ENCODE measurements at regions not wholly inside any gene's neighbourhood (a gene's known extent, or its start where the extent isn't known, plus 50 kb on each side); places are given as distances from the start of the nearest gene placed in this dataset.
A peak's percentile ranks its signal among the peaks of the same experiment; 100 is the strongest.

DNA sequence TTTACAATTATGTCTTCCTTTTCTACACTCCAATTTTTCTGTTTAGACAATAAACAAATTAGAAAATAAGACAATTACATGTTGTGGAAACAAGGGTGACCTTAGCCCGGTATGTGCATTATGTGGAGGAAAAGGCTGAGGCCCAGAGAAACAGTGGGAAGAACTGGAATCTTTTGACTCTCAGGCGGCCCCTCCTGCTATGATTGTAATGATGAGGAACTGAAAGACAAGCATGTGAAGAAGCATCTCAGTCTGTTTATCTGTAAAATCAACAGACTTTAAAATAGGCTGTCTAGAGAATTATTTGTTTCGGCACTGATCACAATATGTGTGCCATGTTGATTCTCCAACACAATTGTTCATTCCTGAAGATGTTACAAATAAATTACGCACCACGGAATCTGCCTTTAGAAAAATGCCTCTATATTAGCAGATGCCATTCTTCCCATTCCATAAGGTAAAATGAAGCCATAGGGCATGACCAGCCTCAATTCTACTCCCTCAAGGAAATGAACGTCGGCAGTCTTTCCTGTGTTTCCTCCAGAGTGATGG is 1201.6 kb upstream of the CITED2 start:
- Mint-ChIP-seq H3K27ac (no peak overlapping the region), H3K4me1 (ENCODE audit: low read depth) (peaks cover 39% of the 10 kb centered on the region), H3K9me3 (peaks cover 22% of the 10 kb centered on the region), H3K36me3 (ENCODE audit: low read depth) (peaks cover 17% of the 10 kb centered on the region), H3K27me3 (ENCODE audit: insufficient read depth) (peaks cover 4% of the 10 kb centered on the region), H3K4me3 (no peak overlapping the region)
- intact Hi-C loops (cut with micrococcal nuclease), result no loop called here
- no peak for DNase-seq (ENCODE audit: low spot score)

DNA sequence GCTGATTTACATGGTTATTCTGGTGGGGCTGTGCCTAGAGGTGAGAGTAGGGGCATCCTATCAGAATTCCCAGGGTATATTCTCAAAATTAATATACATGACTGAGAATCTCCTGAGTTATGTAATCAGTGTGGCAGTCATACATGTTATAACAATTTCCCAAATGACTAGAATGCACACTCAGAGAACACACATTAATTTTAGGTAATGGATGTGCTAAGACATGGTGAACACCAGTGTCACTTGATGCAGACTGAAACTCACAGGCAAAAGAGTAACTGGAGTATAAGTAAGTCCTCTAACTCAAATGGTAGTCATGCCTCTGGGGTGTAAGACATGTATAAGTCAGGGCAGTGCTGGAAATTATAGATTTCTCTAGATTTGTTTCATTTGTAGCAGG is 1198.4 kb upstream of the CITED2 start:
- H3K27ac Mint-ChIP-seq, result peak overlapping the region; percentile 79
- peaks cover 4% of the 10 kb centered on the region for H3K27me3 Mint-ChIP-seq (ENCODE audit: insufficient read depth)
- H3K4me1 Mint-ChIP-seq (ENCODE audit: low read depth), result peaks cover 23% of the 10 kb centered on the region
- no peak for DNase-seq (ENCODE audit: low spot score)
- no peak overlapping the region for H3K4me3 Mint-ChIP-seq
- intact Hi-C loops (cut with micrococcal nuclease), result loop anchor here (1.0 kb wide), 2 partner anchors 8 to 13 kb away; no protein-coding TSS in a partner anchor
- H3K9me3 Mint-ChIP-seq, result peaks cover 8% of the 10 kb centered on the region
- peaks cover 5% of the 10 kb centered on the region for H3K36me3 Mint-ChIP-seq (ENCODE audit: low read depth)

- Mint-ChIP-seq H3K4me1 (ENCODE audit: low read depth) (peaks cover 30% of the 10 kb centered on the region), H3K9me3 (peaks cover 8% of the 10 kb centered on the region), H3K27me3 (ENCODE audit: insufficient read depth) (peaks cover 4% of the 10 kb centered on the region), H3K27ac (peak overlapping the region; percentile 79), H3K36me3 (ENCODE audit: low read depth) (peaks cover 7% of the 10 kb centered on the region), H3K4me3 (peak overlapping the region; percentile 2)
- intact Hi-C loops (cut with micrococcal nuclease), result loop anchor here (1.0 kb wide), 2 partner anchors 9 to 14 kb away; no protein-coding TSS in a partner anchor
- no peak for DNase-seq (ENCODE audit: low spot score)
Observed at GRCh38 chr6:140572129-140572528, 1197.7 kb upstream of the CITED2 start.

GRCh38 chr6:140571145-140571544 is 1196.7 kb upstream of the CITED2 start:
- Mint-ChIP-seq H3K4me3 (no peak overlapping the region), H3K27ac (no peak overlapping the region), H3K36me3 (ENCODE audit: low read depth) (peaks cover 4% of the 10 kb centered on the region), H3K4me1 (ENCODE audit: low read depth) (peaks cover 40% of the 10 kb centered on the region), H3K27me3 (ENCODE audit: insufficient read depth) (no peaks in the 10 kb centered on the region), H3K9me3 (peaks cover 4% of the 10 kb centered on the region)
- DNase-seq (ENCODE audit: low spot score), result no peak
- intact Hi-C loops (cut with micrococcal nuclease), result no loop called here

DNA sequence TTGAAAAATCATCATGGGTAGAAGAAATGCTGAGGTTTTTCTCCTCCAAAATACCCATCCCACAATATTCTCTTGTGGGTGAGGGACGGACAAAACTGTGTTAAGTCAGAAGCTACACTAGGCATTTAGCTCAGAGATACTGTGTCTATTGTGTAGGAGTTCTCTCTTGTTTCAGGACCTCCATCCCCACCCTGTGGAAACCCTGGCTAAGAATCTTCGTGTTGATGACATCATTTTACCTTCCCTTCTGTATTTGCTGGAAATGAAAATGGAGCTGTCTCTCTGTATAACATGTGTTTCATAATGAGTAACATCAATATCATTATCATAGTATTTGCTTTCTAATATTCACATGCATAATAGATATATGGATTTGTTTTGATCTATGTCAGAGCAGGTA is 1193.0 kb upstream of the CITED2 start:
- H3K27ac Mint-ChIP-seq, result peak overlapping the region; percentile 78
- no peaks in the 10 kb centered on the region for H3K9me3 Mint-ChIP-seq
- peaks cover 4% of the 10 kb centered on the region for H3K36me3 Mint-ChIP-seq (ENCODE audit: low read depth)
- DNase-seq (ENCODE audit: low spot score), result no peak
- peak overlapping the region; percentile 44 for H3K4me3 Mint-ChIP-seq
- peaks cover 4% of the 10 kb centered on the region for H3K27me3 Mint-ChIP-seq (ENCODE audit: insufficient read depth)
- H3K4me1 Mint-ChIP-seq (ENCODE audit: low read depth), result peaks cover 29% of the 10 kb centered on the region
- intact Hi-C loops (cut with micrococcal nuclease), result loop anchor here (1.0 kb wide), 1 partner anchor 19 kb away; no protein-coding TSS in a partner anchor

GRCh38 chr6:140566781-140567277 is 1192.4 kb upstream of the CITED2 start:
- peaks cover 4% of the 10 kb centered on the region for H3K36me3 Mint-ChIP-seq (ENCODE audit: low read depth)
- intact Hi-C loops (cut with micrococcal nuclease), result loop anchor here (1.0 kb wide), 1 partner anchor 19 kb away; no protein-coding TSS in a partner anchor
- H3K27me3 Mint-ChIP-seq (ENCODE audit: insufficient read depth), result peaks cover 4% of the 10 kb centered on the region
- no peaks in the 10 kb centered on the region for H3K9me3 Mint-ChIP-seq
- no peak overlapping the region for H3K4me3 Mint-ChIP-seq
- no peak overlapping the region for H3K27ac Mint-ChIP-seq
- DNase-seq (ENCODE audit: low spot score), result no peak
- H3K4me1 Mint-ChIP-seq (ENCODE audit: low read depth), result peaks cover 23% of the 10 kb centered on the region

- peaks cover 4% of the 10 kb centered on the region for H3K27me3 Mint-ChIP-seq (ENCODE audit: insufficient read depth)
- H3K27ac Mint-ChIP-seq, result no peak overlapping the region
Observed at GRCh38 chr6:140563728-140564127, 1189.3 kb upstream of the CITED2 start.

GRCh38 chr6:140561701-140562100 is 1187.3 kb upstream of the CITED2 start:
- Mint-ChIP-seq H3K27me3 (ENCODE audit: insufficient read depth) (peaks cover 4% of the 10 kb centered on the region), H3K36me3 (ENCODE audit: low read depth) (no peaks in the 10 kb centered on the region), H3K4me3 (no peak overlapping the region), H3K27ac (no peak overlapping the region), H3K4me1 (ENCODE audit: low read depth) (peaks cover 6% of the 10 kb centered on the region), H3K9me3 (peaks cover 9% of the 10 kb centered on the region)
- intact Hi-C loops (cut with micrococcal nuclease), result no loop called here
- no peak for DNase-seq (ENCODE audit: low spot score)

More at GRCh38 chr6:140563728-140564127, 1189.3 kb upstream of the CITED2 start:
- Mint-ChIP-seq H3K4me3 (no peak overlapping the region), H3K4me1 (ENCODE audit: low read depth) (peaks cover 18% of the 10 kb centered on the region), H3K36me3 (ENCODE audit: low read depth) (peaks cover 2% of the 10 kb centered on the region), H3K9me3 (no peaks in the 10 kb centered on the region)
- intact Hi-C loops (cut with micrococcal nuclease), result no loop called here
- DNase-seq (ENCODE audit: low spot score), result no peak

DNA sequence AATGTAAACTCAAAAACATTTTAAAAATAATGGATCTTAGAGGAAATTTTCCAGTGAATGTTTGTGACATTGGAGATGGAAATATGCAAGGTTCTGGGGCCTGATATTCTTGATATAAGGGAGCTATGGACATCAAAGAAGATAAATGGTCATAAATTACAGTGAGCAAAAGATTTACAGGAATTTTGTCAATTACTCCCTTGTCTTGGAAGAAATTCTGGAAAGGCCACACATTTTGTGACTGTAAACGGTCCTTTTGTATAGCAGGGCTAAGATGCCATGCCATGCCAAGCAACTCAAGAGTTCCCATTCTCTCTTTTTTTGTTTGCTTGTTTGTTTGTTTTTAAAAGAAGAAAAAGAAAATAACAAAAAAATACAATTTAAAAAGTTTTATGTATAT is 1186.2 kb upstream of the CITED2 start:
- DNase-seq (ENCODE audit: low spot score), result no peak
- intact Hi-C loops (cut with micrococcal nuclease), result no loop called here
- H3K4me3 Mint-ChIP-seq, result no peak overlapping the region
- H3K4me1 Mint-ChIP-seq (ENCODE audit: low read depth), result no peaks in the 10 kb centered on the region
- H3K9me3 Mint-ChIP-seq, result peaks cover 9% of the 10 kb centered on the region
- H3K27ac Mint-ChIP-seq, result no peak overlapping the region
- H3K36me3 Mint-ChIP-seq (ENCODE audit: low read depth), result no peaks in the 10 kb centered on the region
- peaks cover 4% of the 10 kb centered on the region for H3K27me3 Mint-ChIP-seq (ENCODE audit: insufficient read depth)

DNA sequence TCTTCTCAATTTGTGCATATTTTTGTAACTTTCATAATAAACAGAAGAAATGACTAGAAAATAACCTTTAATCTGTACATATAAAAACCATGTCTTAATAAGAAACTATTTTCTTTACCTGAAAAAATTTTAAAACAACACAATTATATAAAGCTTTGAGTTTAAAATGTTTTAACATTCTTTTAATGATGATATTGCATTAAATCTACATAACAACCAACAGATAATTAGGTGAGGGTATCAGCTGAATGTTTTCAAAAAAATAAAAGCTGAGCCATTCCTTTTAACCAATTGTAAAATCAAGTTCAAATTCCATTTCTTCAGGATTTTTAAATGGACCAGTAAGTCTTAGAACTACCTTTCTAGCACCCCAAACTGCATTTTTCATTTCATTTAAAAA is 1185.0 kb upstream of the CITED2 start:
- H3K4me1 Mint-ChIP-seq (ENCODE audit: low read depth), result no peaks in the 10 kb centered on the region
- intact Hi-C loops (cut with micrococcal nuclease), result no loop called here
- no peak overlapping the region for H3K27ac Mint-ChIP-seq
- no peak overlapping the region for H3K4me3 Mint-ChIP-seq
- no peak for DNase-seq (ENCODE audit: low spot score)
- H3K36me3 Mint-ChIP-seq (ENCODE audit: low read depth), result no peaks in the 10 kb centered on the region
- peaks cover 2% of the 10 kb centered on the region for H3K27me3 Mint-ChIP-seq (ENCODE audit: insufficient read depth)
- H3K9me3 Mint-ChIP-seq, result peaks cover 9% of the 10 kb centered on the region

DNA sequence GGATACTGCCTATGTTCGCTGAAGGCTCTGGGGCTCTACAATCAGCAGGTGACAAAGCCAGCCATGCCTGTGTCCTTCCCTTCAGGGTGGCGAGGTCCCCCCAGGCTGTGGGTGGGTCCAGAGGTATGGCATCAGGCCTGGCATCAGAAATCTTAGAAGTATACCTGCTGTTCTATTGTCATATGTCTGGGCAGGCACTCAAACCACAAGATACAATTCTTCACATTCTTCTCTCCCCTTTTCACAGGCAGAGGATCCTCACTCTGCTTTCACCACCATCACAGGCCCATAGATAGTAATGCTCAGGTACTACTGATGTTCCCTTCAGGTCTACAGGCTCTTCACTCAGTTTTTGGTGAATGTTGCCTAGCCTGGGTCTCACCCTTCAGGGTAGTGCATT is 1180.0 kb upstream of the CITED2 start:
- Mint-ChIP-seq H3K4me3 (no peak overlapping the region), H3K27ac (no peak overlapping the region), H3K4me1 (ENCODE audit: low read depth) (no peaks in the 10 kb centered on the region), H3K9me3 (peaks cover 9% of the 10 kb centered on the region), H3K27me3 (ENCODE audit: insufficient read depth) (peaks cover 1% of the 10 kb centered on the region), H3K36me3 (ENCODE audit: low read depth) (no peaks in the 10 kb centered on the region)
- DNase-seq (ENCODE audit: low spot score), result no peak
- intact Hi-C loops (cut with micrococcal nuclease), result no loop called here

- Mint-ChIP-seq H3K27me3 (ENCODE audit: insufficient read depth) (peaks cover 9% of the 10 kb centered on the region), H3K9me3 (no peaks in the 10 kb centered on the region), H3K27ac (no peak overlapping the region), H3K36me3 (ENCODE audit: low read depth) (no peaks in the 10 kb centered on the region), H3K4me3 (no peak overlapping the region), H3K4me1 (ENCODE audit: low read depth) (no peaks in the 10 kb centered on the region)
- intact Hi-C loops (cut with micrococcal nuclease), result no loop called here
- DNase-seq (ENCODE audit: low spot score), result no peak
Observed at GRCh38 chr6:140548366-140548765, 1173.9 kb upstream of the CITED2 start.

DNA sequence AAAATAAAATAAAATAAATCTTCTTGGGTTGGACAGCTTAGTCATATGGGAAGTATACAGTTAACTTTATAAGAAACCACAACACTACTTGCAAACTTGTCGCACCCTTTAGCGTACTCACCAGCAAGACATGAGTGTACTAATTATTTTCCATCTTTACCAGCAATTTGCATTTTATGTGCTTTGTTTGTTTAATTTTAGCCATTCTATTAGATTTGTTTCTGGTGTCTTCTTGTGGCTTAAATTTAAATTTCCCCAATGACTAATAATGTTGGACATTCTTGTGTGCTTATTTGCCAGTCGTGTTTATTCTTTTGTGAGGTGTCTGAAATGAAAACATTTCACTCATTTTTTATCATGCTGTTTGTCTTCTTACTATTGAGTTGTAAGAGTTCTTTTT is 1172.2 kb upstream of the CITED2 start:
- peaks cover 7% of the 10 kb centered on the region for H3K4me1 Mint-ChIP-seq (ENCODE audit: low read depth)
- peaks cover 16% of the 10 kb centered on the region for H3K27me3 Mint-ChIP-seq (ENCODE audit: insufficient read depth)
- no peaks in the 10 kb centered on the region for H3K9me3 Mint-ChIP-seq
- intact Hi-C loops (cut with micrococcal nuclease), result no loop called here
- DNase-seq (ENCODE audit: low spot score), result no peak
- H3K36me3 Mint-ChIP-seq (ENCODE audit: low read depth), result no peaks in the 10 kb centered on the region
- no peak overlapping the region for H3K4me3 Mint-ChIP-seq
- no peak overlapping the region for H3K27ac Mint-ChIP-seq

DNA sequence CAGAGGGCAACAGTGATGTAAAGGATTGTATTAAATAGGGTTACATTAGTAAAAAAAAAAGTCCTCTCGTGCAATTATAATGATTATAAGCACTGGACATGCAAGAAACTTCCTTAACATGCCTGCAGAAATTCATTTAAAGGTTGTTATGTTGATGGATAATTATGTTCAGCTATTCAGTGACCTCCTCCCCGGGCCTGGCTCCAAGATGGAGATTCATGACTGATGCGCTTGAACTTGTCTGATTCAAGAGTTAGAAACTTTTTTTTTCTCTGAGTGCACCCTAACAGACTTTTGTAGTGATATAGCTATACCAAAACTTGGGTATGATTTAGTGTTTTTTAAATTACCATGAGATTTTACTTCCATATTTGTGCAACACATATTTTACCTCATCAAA is 1170.0 kb upstream of the CITED2 start:
- no peak for DNase-seq (ENCODE audit: low spot score)
- Mint-ChIP-seq H3K4me1 (ENCODE audit: low read depth) (peaks cover 7% of the 10 kb centered on the region), H3K4me3 (no peak overlapping the region), H3K27me3 (ENCODE audit: insufficient read depth) (peaks cover 16% of the 10 kb centered on the region), H3K27ac (no peak overlapping the region), H3K36me3 (ENCODE audit: low read depth) (no peaks in the 10 kb centered on the region), H3K9me3 (no peaks in the 10 kb centered on the region)
- intact Hi-C loops (cut with micrococcal nuclease), result no loop called here

Data from activated T-helper 1 cell treated with anti-CD3 and anti-CD28 coated beads, Interleukin-12 subunit alpha, Interleukin-12 subunit beta, Interleukin-2, Interleukin-4 antibody, amounts not matched to agents 30 ng/mL and 10 ng/mL and 1 ng/mL, durations not matched to agents 14 hours and 24 hours and 36 hours (primary cell).